ENCODE measurements at regions not wholly inside any gene's neighbourhood (a gene's known extent, or its start where the extent isn't known, plus 50 kb on each side); places are given as distances from the start of the nearest gene placed in this dataset.
"Not testable (repeated sequence)": the region's sequence is repeated elsewhere in the genome, so short reads cannot be mapped to it uniquely, and the experiment has no call there.

DNA sequence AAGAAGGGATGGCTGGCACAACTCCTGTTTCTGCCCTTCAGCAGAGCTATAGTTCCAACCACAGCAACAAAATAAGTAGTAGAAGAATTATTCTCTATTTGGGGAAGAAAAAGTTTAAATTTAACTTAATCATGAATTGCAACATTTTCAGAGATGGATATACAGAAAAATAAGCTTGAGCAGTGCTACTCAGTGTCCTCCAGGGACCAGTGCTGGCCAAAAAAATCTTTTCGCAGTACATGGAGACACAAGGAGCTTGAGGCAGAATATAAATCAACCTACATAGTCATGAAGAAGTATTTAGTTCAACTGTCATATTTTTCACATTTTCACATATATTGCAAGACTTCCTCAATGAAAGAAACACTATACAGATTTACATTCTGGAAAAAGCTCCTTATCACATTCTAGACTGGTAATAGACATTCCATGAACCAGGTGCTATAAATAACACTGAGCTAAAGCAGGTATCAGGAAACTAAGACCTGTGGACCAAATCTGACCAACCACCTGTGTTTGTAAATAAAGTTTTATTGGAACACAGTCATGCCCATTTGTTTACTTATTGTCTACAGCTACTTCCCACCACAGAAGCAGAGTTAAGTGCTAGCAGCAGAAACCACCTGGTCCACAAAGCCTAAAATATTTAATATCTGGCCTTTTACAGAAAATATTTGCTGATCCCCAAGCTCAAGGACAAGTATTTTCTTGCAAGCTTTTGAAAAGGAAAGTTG is 101.9 kb downstream of the RGS21 start:
- no peak for DNase-seq

DNA sequence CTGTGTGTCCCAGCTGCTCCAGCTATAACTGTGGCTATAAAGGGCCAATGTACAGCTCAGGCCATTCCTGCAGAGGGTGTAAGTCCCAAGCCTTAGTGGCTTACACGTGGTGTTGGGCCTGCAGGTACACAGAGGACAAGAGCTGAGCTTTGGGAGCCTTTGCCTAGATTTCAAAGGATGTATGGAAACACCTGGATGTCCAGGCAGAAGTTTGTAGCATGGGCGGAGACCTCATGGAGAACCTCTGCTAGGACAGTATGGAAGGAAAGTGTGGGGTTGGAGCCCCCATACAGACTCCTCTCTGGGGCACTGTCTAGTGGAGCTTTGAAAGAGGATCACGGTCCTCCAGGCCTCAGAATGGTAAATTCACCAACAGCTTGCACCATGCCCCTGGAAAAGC is 113.9 kb downstream of the RGS21 start:
- DNase-seq: no peak

DNA sequence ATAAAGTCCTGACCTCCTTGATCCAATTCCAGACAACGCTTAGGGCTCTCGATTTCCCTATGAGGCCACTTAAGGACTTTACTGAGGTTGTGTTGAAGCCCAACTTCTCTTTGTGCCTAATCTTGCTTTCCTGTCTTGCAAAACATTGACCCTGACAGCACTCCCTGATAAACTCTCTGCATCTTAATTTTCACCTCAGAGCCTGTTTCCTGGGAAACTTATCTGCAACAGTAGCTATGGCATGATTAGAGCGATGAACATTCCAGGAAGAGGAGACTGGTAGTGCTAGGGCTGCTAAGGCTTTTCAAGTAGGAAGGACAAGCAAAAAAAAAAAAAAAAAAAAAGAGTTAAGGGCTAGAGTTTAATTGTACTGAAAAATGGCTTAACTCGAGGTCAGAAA is 118.9 kb downstream of the RGS21 start:
- DNase-seq: no peak

DNA sequence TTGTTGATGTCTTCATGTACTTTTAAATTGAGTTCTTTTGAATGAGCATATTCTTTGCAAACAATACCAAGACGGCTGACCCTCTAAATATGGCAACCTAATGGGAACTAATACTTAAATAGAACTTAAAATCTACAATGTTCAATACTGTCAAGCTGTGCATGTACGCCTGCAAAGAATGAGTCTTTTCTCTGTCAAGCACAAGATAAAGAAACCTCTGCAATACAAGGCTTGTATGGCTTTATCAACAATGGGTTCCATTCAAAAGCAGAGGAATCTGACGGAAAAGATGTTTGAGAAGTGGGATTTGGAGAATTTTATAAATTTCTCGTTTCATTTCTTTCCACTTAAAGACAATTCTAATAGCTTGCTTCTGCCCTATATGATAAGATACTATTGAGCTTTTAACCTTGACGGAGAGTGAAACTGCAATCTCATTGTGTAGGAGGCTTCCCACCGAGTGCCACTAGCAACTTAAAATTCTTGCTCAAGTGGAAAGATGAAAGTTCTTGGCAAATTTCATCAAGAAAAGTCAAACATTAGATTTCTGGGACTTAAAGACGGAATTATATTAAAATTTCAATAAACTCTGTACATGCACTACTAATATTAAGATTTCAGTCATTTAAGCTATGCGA is 119.8 kb downstream of the RGS21 start:
- no peak for DNase-seq

DNA sequence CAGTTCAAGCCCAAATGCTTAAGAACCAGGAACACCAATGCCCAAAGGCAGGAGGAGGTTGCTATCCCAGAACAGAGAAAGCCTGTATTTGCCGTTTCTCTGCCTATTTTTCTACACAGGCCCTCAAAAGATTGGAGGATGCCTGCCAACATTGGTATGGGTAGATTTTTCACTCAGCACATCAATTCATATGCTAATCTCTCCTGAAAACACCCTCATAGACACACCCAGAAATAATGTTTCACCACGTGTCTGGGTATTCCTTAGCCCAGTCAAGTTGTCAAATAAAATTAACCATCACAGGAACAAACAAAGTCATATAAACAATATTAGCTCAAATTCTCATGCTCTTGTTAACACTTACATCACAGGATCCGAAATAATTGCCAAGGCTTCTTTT is 121.9 kb downstream of the RGS21 start:
- DNase-seq: no peak

DNA sequence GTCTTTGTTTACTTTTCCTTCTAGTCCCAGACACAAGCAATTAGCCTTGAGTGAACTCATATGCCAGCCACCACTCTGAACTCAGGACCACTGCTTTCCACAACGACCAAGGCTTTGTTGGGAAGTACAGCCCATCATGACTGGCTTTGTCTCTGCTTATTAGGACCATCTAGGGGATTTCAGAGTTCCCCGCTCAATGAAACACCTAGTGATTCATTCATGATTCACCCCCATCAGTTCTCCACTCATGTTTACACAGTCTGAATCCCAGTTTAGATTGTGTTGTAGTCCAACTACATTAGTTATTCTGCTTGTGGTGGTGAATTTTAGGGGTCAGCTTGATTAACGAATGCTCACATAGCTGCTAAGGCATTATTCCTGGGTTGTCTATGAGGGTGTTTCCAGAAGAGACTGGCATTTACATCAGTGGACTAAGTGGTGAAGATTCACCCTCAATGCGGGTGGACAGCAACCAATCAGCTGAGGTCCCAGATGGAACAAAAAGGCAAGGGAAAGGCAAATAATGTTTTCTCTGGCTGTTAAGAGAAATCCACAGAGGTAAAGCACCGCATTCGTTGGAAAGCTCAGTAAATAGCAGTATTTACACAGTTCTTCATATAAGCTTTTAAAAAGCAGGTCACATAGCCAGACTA is 122.7 kb downstream of the RGS21 start:
- no peak for DNase-seq

DNA sequence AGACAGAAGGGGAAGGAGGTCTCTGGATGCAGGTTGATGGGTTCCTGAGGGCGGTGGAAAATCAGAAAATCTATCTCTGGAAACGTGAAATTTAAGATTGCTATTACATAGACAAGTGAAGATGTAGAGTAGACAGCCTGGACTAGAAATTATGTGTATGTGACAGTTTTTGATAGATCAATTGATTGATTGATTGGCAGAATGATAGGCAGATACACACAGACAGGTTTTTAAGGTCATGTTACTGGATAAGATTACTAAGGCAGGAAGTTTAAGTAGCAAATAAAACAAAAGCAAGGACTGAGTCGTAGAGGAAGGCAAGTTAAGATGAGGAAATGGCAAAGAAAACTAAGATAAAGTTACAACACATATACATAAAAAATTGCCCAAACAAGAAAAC is 124.7 kb downstream of the RGS21 start:
- DNase-seq: no peak

DNA sequence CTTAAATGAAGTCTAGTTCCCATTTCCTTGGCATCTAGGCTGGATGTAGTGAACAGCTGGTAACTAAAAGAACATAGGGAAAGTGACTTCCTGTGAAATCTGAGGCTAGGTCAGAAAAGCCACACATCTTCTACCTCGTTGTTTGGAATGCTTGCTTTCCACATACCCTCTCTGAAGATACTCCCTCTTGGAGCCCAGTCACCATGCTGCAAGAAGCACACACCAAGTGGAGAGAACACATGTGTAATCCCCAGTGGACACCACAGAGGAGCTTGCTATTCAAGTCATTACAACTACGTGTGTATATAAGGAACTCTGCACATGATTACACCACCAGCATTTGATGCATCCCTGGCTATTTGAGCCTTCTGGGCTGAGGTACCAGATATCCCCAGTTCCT is 125.9 kb downstream of the RGS21 start:
- DNase-seq: no peak

DNA sequence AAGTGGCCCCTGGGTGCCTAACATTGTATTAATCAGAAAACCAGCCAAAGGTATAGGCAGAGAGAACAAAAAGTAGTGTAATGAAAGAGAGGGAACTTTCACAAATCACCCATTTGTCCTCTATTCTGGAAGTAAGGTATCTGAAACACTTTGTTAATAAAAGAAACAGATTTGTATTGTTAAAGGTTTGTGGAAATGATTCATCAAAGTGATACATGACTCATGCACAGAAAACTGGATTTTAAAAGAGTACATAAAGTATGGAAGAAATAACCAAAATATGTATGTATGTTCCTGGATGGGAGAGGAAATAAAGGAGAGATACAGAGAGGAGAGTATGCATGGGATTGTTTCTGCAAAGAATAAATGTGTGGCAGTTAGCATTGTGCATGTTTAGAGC is 126.8 kb downstream of the RGS21 start:
- no peak for DNase-seq

DNA sequence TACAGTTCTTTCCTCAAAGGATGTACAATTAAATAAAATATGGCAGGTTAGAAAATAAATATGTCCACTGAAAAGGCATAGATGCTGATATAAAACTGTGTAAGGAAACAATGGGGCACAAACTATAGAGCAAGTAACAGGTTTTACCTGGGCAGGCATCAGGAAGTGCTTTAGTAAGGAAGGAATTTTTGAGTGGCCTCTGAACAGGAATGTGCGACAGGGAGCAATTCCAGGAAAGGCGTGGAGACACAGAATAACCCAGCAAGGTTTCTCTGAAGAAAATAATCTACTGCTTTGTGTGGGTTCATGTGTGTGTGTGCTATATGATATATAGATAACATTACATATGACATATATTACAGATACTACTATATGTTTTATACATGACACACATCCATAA is 128.4 kb downstream of the RGS21 start:
- no peak for DNase-seq

DNA sequence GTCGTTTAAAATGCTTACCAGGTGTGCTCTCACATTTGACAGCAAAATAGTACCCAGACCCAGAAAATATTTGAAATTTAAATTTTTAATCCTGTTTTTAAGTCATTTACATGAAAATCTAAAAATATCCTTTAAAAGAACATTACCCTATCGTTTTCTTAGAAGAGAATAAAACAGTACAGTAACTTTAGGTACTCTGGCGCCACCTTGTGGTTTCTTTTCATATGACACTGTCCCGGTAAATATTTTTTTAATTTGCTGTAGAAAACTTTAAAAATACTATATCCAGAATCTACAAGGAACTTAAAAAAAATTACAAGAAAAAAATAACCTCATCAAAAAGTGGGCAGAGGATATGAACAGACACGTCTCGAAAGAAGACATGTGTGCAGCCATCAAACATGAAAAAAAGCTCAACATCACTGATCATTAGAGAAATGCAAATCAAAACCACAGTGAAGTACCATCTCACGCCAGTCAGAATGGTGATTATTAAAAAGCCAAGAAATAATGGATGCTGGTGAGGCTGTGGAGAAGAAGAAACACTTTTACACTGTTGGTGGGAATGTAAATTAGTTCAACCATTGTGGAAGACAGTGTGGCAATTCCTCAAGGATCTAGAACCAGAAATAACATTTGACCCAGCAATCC is 129.2 kb downstream of the RGS21 start:
- DNase-seq: peak; percentile 1 to 25 (median 14)

DNA sequence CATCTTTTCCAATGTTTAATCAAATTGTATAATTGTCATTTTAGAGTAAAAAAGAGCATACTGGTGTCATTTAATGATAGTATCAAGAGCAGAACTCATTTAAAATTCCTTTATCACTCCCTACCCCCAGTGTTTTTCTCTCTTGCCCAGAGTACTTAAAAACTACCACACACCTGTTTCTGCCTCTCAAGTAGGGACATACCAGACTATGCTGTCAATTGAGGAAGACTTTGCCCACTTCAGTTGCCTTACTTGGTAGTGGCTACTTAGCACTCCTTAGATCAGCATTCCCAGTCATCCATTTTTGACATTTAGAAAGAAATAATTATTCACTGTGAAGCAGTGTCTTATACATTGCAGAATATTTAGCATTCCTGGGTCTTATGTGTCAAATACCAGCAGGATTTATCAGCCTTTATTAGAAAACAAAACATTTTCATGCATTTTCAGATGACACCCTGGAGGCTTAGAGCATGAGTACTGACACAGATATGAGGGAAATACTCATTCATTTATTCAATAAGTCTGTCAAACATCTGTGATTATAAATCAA is 127.5 kb upstream of the RGS1 start:
- no peak for DNase-seq

DNA sequence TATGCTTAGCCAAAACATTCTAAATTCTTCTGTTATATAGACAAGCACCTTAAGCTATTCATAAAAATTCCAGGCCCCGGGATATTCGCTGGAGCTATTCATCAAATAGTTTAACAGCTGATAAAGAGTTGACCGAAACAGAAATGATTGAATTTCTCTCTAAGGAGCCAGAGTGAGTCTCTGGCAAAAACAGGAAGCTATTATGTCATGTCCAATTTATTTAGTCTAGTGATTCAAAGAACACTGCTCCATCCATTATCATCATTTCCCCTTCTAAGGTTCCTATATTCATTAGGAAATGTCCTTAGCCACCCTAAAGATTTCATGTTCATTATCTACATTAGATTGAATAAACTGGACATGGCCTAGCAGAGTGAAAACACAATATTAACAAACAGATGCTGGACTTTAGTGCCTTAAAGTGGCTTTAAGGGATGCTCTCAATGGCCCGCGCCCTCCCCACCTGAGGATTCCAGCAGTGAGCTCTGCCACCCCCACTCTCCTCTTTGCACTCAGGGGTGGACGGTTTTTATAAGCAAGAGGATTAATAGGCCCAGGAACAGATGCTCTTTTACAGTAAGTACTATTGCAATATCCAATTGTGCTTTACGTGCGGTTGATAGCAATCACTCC is 122.1 kb upstream of the RGS1 start:
- DNase-seq: no peak

DNA sequence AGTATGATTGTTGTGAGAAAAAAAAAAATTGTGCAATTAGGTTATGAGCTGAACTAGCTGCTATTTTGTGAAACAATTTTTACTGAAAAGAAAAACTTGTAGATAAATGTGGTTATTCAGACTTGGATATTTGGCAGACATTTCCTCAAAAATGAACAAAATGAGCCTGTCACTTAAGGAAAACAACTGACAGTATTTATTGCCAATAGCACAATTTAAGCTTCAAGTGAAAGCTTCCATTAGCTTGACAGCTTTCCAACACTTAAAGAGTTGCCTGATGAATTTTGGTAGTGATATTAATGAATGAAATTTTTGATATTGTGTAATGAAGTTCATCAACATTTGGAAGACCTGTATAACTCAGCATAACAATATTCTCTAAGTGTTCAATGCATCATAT is 116.1 kb upstream of the RGS1 start:
- DNase-seq: no peak

DNA sequence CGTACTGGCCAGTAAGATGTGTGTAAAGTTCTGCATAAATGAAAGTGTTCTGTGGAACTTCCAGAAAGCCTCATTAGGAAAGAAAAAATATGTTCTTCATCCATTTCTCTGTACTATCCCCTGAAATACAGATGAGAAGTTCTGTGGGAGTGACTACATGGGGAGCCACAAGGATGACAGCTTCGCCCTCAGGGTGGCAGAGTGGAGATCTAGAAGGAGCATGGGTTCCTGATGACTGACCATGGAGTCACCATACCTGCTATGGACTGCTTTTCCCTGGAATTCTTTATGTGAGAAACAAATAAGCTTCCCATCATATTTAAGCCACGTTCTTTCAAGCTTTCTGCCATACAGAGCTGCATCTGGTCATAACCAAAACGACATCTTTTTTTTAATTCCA is 113.9 kb upstream of the RGS1 start:
- no peak for DNase-seq

DNA sequence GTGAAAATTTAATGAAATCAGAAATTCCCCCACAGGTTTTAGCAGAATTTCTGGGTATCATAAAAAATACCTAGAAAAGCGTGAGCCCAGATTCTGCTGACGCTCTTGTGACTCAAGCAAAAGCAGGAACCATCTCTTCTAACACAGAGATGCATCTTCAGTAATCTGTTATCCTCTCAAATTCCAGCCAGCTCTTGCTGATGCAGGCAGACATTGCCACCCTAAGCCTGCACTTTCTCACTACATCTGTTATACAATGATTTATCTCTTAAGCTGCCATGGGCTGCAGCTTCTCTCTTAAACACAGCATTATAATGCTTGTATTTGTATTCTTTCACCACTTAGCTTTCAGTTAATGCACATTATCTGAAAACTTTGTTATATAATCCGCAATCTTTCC is 113.0 kb upstream of the RGS1 start:
- no peak for DNase-seq

DNA sequence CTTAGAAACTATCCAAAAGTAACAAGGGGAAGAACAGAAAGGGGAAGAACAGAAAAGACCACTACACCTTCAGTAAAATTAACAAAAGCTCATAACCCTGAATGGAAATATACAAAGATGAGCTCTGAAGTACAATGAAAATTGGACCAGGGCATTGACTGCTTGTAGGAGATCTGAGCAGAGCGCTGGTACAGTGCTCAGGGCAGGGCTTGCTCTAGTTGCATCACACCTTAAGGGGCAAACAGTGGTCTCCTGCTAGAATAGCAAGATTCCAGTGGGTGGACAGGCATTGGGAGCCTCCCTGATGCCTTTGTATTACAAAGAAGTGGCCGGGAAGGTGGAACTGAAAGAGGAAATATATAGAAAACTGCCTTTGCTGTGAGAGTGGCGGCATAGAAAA is 111.9 kb upstream of the RGS1 start:
- DNase-seq: no peak

DNA sequence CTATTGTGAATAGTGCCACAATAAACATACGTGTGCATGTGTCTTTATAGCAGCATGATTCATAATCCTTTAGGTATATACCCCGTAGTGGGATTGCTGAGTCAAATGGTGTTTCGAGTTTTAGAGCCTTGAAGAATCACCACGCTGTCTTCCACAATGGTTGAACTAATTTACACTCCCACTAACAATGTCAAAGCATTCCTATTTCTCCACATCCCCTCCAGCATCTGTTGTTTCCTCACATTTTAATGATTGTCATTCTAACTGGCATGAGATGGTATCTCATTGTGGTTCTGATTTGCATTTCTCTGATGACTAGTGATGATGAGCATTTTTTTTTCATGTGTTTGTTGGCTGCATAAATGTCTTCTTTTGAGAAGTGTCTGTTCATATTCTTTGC is 110.4 kb upstream of the RGS1 start:
- not testable (repeated sequence) for DNase-seq

DNA sequence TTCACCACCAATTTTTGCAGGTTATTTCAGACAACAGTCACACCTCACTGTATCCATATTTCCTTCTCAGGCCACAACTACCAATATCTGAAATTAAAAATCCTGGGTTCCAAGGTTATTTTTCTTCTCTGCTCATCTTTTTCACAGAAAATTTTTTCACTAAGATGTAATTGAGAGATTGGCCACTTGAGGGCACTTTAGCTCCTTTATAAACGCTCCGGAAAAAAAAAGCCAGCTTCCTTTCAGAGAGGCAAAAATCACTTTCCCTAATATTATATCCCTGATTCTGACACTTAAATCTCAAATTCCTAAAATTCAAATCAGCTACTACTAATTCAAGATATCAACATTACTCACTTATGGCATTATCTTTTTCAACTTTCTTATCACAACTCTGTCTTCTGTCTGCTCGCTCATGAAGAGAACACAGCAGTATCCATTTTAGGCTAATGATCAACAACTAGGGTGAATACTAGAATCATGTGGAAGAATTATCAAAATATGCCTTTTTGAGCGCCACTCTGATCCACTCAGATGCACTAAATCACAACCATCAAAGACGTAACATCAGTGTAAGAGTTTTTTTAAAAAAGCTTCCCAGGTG is 101.4 kb upstream of the RGS1 start:
- DNase-seq: no peak

DNA sequence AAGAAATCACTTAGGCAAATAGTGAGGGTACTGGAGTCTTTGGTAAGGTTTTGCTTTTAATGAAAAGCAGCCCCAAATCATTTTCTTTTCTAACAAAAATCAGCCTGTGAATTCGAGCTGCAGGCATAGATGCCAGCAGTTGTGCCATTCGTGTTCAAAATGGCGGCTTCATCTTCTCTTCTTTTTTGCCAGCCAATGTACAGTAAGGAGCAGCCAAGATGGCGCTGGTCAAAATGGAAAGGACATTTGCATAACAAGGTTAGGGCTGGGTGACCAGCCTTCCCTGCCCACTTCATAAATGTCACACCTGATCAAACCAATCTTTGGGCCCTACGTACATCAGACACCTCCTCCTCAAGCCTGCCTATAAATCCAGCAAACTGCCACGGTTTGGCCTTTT is 100.2 kb upstream of the RGS1 start:
- no peak for DNase-seq

DNA sequence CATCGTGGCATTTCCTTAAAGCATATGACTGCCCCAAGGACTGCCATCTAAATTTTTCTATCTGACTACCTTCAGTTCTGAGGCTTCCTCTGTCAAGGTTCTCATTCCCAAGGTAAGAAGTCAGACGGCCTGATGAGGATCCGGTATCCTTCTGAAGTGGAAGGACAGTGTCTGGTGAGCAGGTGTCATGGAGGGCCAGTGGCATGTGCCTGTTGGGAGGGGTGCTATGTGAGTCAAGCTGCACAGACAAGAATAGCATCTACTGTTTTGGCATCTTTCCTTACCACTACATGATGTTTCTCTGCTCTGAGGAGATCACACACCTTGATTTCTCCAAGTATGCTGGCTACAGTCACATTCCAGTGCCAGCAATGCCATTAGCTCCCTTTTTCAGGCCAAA is 99.6 kb upstream of the RGS1 start:
- DNase-seq: no peak

DNA sequence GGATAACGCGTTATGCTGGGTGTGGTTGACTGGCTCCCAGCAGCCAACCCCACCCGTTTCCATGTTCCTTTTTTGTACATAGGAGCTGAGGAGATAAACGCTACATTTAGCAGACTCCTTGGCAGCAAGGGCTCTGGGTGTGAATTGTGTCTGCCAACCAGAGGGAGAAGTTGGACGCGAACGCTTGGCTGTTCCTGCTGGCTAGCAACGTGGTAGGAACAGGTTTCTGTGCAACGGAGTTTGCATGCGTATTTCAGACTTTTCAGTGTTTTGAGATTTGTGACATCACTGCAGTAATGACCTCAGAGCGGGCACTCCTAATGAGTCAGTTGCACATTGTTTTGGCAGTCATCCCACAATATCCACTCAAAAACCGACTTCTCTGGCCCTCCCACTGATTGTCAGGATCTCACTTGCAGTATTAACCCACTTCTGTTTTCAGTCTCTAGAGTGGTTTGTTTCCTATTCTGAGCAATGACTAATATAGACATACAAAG is 98.7 kb upstream of the RGS1 start:
- DNase-seq: no peak

DNA sequence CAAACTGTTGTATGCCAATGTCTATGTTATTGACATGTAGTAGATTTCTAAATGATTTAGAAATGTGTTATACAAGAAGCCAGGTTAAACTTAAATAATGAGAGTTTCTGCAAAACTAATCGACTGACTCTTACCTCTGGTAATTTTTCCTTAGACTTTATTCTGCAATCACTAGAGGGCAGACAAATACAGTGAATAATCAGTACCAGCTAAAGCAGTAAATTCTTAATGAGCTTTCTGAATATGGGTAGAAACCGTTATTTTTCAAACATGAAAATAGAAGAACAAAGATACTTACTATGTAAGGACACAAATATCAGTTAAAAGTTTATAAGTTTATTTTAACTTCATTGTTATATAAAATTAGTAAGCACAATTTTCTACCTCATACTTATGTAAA is 97.9 kb upstream of the RGS1 start:
- no peak for DNase-seq

Measured in activated naive CD4-positive, alpha-beta T cell (primary cell).